K562 (cell line): ENCODE measurements at regions not wholly inside any gene's neighbourhood (a gene's known extent, or its start where the extent isn't known, plus 50 kb on each side); places are given as distances from the start of the nearest gene placed in this dataset.
A peak's percentile ranks its signal among the peaks of the same experiment; 100 is the strongest.

Experiments
- ATAC-seq: fragments of 200-7000 bp; cut with Tn5 transposase; 3 replicates; pipeline ENCODE4 v1.9.1; 2020; ENCODE audit warnings: moderate library complexity
- BruUV-seq: library from RNA; stranded (reverse); fragments of 400-500 nt; replicated peaks from 2 replicates; lab custom pipeline; 2021; lab: Mats Ljungman, UMichigan
- CTCF ChIA-PET: fragments of 300-600 bp; formaldehyde crosslinking; extraction: SDS; loops from one replicate; lab custom pipeline; 2021; ENCODE audit warnings: low intra/inter-chr PET ratio; lab: Yijun Ruan, JAX
- POLR2A ChIA-PET: fragments of 300-600, 350-650 bp; sonication (Branson Sonifier 250); formaldehyde crosslinking; extraction: SDS; loops from one replicate; lab custom pipeline; 2021; ENCODE audit warnings: antibody characterized with exemption, inconsistent platforms; lab: Yijun Ruan, JAX
- DNase-seq, 4 experiments: peaks; one replicate each; pipeline versions ENCODE4 v3.0.0 to v3.0.0-alpha.2; 2011 to 2018; ENCODE audit warnings: low spot score in 3 of 4, mixed read lengths in 3 of 4; ENCODE audit errors: extremely low read depth in 1 of 4
- FAIRE-seq: peaks from 2 replicates; lab custom pipeline; 2011; peaks lifted over from hg19 to GRCh38; lab: Jason Lieb, UNC
- H2AFZ ChIP-seq: 2 replicates; pipeline ENCODE4 v1.6.0; 2011; ENCODE audit warnings: low read depth, low read length, control low read depth, inconsistent platforms
- H3K27ac ChIP-seq: fragments of 200-600 bp; 3 replicates; pipeline ENCODE4 v1.8.0; 2011; ENCODE audit warnings: low read depth, mild to moderate bottlenecking, control low read depth, inconsistent platforms, low read length, moderate library complexity, mixed read lengths; ENCODE audit errors: extremely low read depth
- H3K27me3 ChIP-seq, 2 experiments: fragments of 300-600 bp in 1 of 2; 2 replicates in 1 of 2; 3 replicates in 1 of 2; pipeline versions ENCODE4 v1.6.0 to v1.8.0; 2011; ENCODE audit warnings: inconsistent platforms in 2 of 2, low read length in 2 of 2, mild to moderate bottlenecking in 1 of 2, mixed read lengths in 1 of 2, moderate library complexity in 1 of 2; ENCODE audit not compliant: control insufficient read depth in 2 of 2, insufficient read depth in 2 of 2
- H3K36me3 ChIP-seq: fragments of 300-600 bp; 3 replicates; pipeline ENCODE4 v1.8.0; 2011; ENCODE audit warnings: mild to moderate bottlenecking, low read length, inconsistent platforms; ENCODE audit not compliant: control insufficient read depth, insufficient read depth
- H3K4me1 ChIP-seq, 2 experiments: fragments of 200-600 bp in 1 of 2; replicated peaks in 1 of 2; 2 replicates in 1 of 2; 3 replicates in 1 of 2; pipeline versions ENCODE4 v1.5.1 to v1.8.0; 2011; ENCODE audit warnings: inconsistent platforms in 2 of 2, low read length in 2 of 2, mild to moderate bottlenecking in 1 of 2, mixed read lengths in 1 of 2, moderate library complexity in 1 of 2; ENCODE audit not compliant: control insufficient read depth in 2 of 2, insufficient read depth in 2 of 2
- H3K4me2 ChIP-seq: 2 replicates; pipeline ENCODE4 v1.6.1; 2011; ENCODE audit warnings: low read length, control low read depth, inconsistent platforms, mixed read lengths; ENCODE audit not compliant: insufficient read depth
- H3K4me3 ChIP-seq: fragments of 200-600 bp; sonication (generic), shearing (Covaris generic); 2 replicates; pipeline ENCODE4 v1.5.1; 2016; ENCODE audit warnings: control low read depth, inconsistent platforms
- H3K79me2 ChIP-seq: fragments of 200-600 bp; 3 replicates; pipeline ENCODE4 v1.8.0; 2011; ENCODE audit warnings: low read length, inconsistent platforms; ENCODE audit not compliant: control insufficient read depth, insufficient read depth
- H3K9ac ChIP-seq, 2 experiments: 2 replicates each; pipeline versions ENCODE4 v1.6.0 to v1.6.1; 2011; ENCODE audit warnings: low read depth in 2 of 2, low read length in 2 of 2, control low read depth in 1 of 2, inconsistent platforms in 1 of 2, mild to moderate bottlenecking in 1 of 2, mixed read lengths in 1 of 2; ENCODE audit not compliant: insufficient read depth in 1 of 2
- H3K9me1 ChIP-seq: one replicate; pipeline ENCODE4 v1.6.0; 2011; ENCODE audit warnings: inconsistent platforms, mild to moderate bottlenecking, low read length, moderate library complexity; ENCODE audit not compliant: control insufficient read depth, insufficient read depth
- H3K9me3 ChIP-seq: replicated peaks from 2 replicates; pipeline ENCODE4 v1.5.1; 2011; ENCODE audit warnings: low read depth, low read length, inconsistent platforms; ENCODE audit not compliant: control insufficient read depth, insufficient read depth
- H4K20me1 ChIP-seq: replicated peaks from 2 replicates; pipeline ENCODE4 v1.6.1; 2011; ENCODE audit warnings: low read length, inconsistent platforms, mixed read lengths; ENCODE audit not compliant: control insufficient read depth, insufficient read depth
- CBX5 ChIP-seq: IDR thresholded peaks from 2 replicates; pipeline ENCODE4 v1.6.1; 2014; ENCODE audit warnings: low read depth, borderline replicate concordance
- CREB1 ChIP-seq, 2 experiments: sonication (generic) in 1 of 2; formaldehyde crosslinking in 1 of 2; IDR thresholded peaks; 2 replicates each; pipeline versions ENCODE4 v1.6.1 to v1.8.0; 2012 to 2022; ENCODE audit warnings: inconsistent platforms in 1 of 2, mild to moderate bottlenecking in 1 of 2, missing genetic modification reagents in 1 of 2, moderate library complexity in 1 of 2
- CREM ChIP-seq: IDR thresholded peaks from 2 replicates; pipeline ENCODE4 v1.6.1; 2014; ENCODE audit warnings: antibody characterized with exemption, low read depth
- GABPA ChIP-seq: fragments of 200-800 bp; sonication (Bioruptor generic); conservative IDR thresholded peaks from 2 replicates; pipeline ENCODE4 v1.6.1; 2016; ENCODE audit warnings: low read depth, missing genetic modification characterization, missing compliant biosample characterization
- GTF2E2 ChIP-seq: fragments of 200-800 bp; sonication (Bioruptor generic); IDR thresholded peaks from 2 replicates; pipeline ENCODE4 v1.6.1; 2016; ENCODE audit warnings: missing genetic modification characterization, missing compliant biosample characterization
- KAT7 ChIP-seq: sonication (generic); formaldehyde crosslinking; IDR thresholded peaks from 2 replicates; pipeline ENCODE4 v1.8.0; 2022; ENCODE audit warnings: missing genetic modification reagents, mild to moderate bottlenecking, borderline replicate concordance
- MTA1 ChIP-seq: fragments of 450-650 bp; IDR thresholded peaks from 2 replicates; pipeline ENCODE4 v1.6.1; 2017; ENCODE audit warnings: borderline replicate concordance
- MTF1 ChIP-seq: fragments of 250-450 bp; sonication (Bioruptor Pico); IDR thresholded peaks from 2 replicates; pipeline ENCODE4 v1.9.0; 2021; ENCODE audit warnings: moderate library complexity, mild to moderate bottlenecking, inconsistent platforms, borderline replicate concordance
- NR2C2 ChIP-seq, 2 experiments: fragments of 200-800 bp in 1 of 2; sonication (Bioruptor generic) in 1 of 2; sonication (generic) in 1 of 2; formaldehyde crosslinking in 1 of 2; IDR thresholded peaks; 2 replicates each; pipeline versions ENCODE4 v1.6.1 to v1.8.0; 2016 to 2022; ENCODE audit warnings: mild to moderate bottlenecking in 1 of 2, missing compliant biosample characterization in 1 of 2, missing genetic modification characterization in 1 of 2, missing genetic modification reagents in 1 of 2
- POLR2H ChIP-seq: IDR thresholded peaks from 2 replicates; pipeline ENCODE4 v1.6.1; 2016; ENCODE audit warnings: missing genetic modification characterization, low read depth, mild to moderate bottlenecking, control low read depth, missing compliant biosample characterization, moderate library complexity
- PRMT5 ChIP-seq: sonication (generic); formaldehyde crosslinking; IDR thresholded peaks from 2 replicates; pipeline ENCODE4 v1.5.0; 2020; ENCODE audit warnings: missing genetic modification reagents
- ZC3H8 ChIP-seq: fragments of 450-650 bp; IDR thresholded peaks from 2 replicates; pipeline ENCODE4 v1.6.1; 2017
- WGBS: fragments of 100-300 bp; shearing (Covaris generic); methylation state at CpG from one replicate; pipeline ENCODE4 v1.1.6; 2016; ENCODE audit warnings: low coverage, mixed read lengths; ENCODE audit not compliant: insufficient coverage; ENCODE audit errors: missing lambda C conversion rate; 5-methylcytosine and 5-hydroxymethylcytosine counted together
- in situ Hi-C: fragments of 300-500 bp; cut with MboI; formaldehyde crosslinking; loops from 4 replicates; pipeline ENCODE4 v1.15.0; 2018; ENCODE audit warnings: inconsistent platforms, mixed read lengths
- intact Hi-C: fragments of 100-400 bp; cut with micrococcal nuclease; formaldehyde crosslinking; loops from 2 replicates; pipeline ENCODE4 v1.14.2; 2022
- TF ChIP-seq, protein P1 (sequence below): fragments of 450-650 bp; IDR thresholded peaks from 2 replicates; pipeline ENCODE4 v1.6.1; 2016; ENCODE audit warnings: mild to moderate bottlenecking

DNA sequence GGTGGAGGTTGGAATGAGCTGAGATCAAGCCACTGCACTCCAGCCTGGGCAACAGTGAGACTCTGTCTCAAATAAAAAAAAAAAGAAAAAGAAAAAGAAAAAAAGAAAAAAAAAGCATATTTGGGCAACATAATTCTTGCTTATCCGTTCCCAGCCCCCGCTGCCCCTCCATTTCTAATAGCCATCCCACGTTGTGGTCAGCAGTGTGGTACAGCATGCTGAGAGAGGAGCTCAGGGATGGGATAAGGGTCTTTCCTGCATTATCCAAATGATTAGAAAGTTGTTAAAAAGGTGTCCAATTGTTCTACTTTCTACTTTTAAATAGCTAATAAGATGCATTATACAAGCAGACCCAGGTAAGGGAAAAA lies 104.9 kb upstream of the ZNF92 start:
- H3K9ac ChIP-seq = peak overlapping the region in 1 of 2 experiments; percentile 72; a peak in 1 of 4 replicates
- peak overlapping the region; percentile 98; the same call in 1 of the 2 replicates for H2AFZ ChIP-seq
- H4K20me1 ChIP-seq = no peaks in the 10 kb centered on the region
- H3K4me3 ChIP-seq = 0 out of 2 replicates have a peak overlapping the region, but pooled peaks have one; percentile 60
- intact Hi-C loops = no loop called here
- H3K9me1 ChIP-seq = no peaks in the 10 kb centered on the region
- H3K9me3 ChIP-seq = 0 out of 2 replicates have a peak, but pooled peaks cover 2% of the 10 kb centered on the region
- H3K27ac ChIP-seq = no peak overlapping the region
- H3K36me3 ChIP-seq = no peaks in the 10 kb centered on the region
- POLR2A ChIA-PET = interaction anchor here (0.6 to 1.4 kb wide), 4 partner anchors 18 to 310 kb away, joined by 3 to 4 read pairs (median 3); partner anchors contain the start of gene ZNF92
- TF ChIP-seq MTF1 (CRISPR knock-in tag) (no peak), KAT7 (CRISPR knock-in tag) (no peak), CBX5 (no peak)
- no TSS peak for BruUV-seq
- peaks cover 0 to 31% of the 10 kb centered on the region in 2 experiments; a peak in 1 of 5 replicates for H3K27me3 ChIP-seq
- in situ Hi-C loops = no loop called here
- H3K79me2 ChIP-seq = peaks cover 11% of the 10 kb centered on the region; the same call in 2 of the 3 replicates
- peak overlapping the region; percentile 94 for H3K4me2 ChIP-seq
- FAIRE-seq (no peak), ATAC-seq (no peak), DNase-seq (no peak)
- CTCF ChIA-PET = no interaction called here
- H3K4me1 ChIP-seq = peaks cover 5 to 16% of the 10 kb centered on the region in 2 experiments; a peak in 4 of 5 replicates
- 7% methylated on average over 3 of the region's 3 CpGs for WGBS

DNA sequence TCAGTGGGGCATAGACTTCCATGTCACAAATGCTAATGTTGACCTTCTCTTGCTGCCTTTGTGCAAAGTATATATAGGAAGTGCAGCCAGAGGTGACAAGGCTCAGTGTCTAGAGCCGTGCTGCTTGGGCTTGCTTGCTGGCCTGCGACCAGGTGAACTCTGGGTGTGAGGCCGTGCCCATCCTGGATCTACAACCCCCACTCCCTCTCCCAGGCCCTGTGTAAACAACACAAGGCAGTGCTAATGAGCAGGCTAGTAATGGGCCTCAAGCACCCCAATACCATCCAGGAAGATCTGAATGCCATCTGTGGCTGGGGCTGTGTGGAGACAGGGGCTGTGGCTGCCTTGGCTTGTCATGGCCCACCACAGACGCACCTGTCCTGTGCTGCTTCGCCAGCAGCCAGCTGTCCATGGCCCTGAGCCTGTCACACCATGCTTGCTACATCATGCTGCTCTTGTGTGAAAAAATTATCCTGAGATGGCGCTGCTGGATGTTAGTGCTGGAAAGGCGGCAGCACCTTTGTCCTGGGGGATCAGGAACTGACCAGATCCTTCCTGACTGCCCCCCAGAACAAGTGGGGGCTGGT lies 107.6 kb upstream of the ZNF92 start:
- ChIA-PET CTCF (no interaction called here), POLR2A (no interaction called here)
- H3K27ac ChIP-seq = no peak overlapping the region
- no peak for ATAC-seq
- no peaks in the 10 kb centered on the region for H4K20me1 ChIP-seq
- no peak overlapping the region for H3K4me3 ChIP-seq
- H2AFZ ChIP-seq = no peak overlapping the region
- H3K79me2 ChIP-seq = no peaks in the 10 kb centered on the region
- H3K9ac ChIP-seq = peak overlapping the region in 1 of 2 experiments; percentile 40; a peak in 1 of 4 replicates
- no peaks in the 10 kb centered on the region for H3K9me3 ChIP-seq
- no peak for DNase-seq
- FAIRE-seq = no peak
- H3K4me1 ChIP-seq = peaks cover 3 to 16% of the 10 kb centered on the region in 2 experiments; a peak in 4 of 5 replicates
- H3K9me1 ChIP-seq = no peaks in the 10 kb centered on the region
- intact Hi-C loops = no loop called here
- BruUV-seq = no TSS peak
- 15% methylated on average over 7 of the region's 7 CpGs for WGBS
- TF ChIP-seq MTA1 (no peak), MTF1 (CRISPR knock-in tag) (no peak), POLR2H (tag) (no peak), NR2C2 (CRISPR knock-in tag; IDR thresholded peaks at IDR 0.05) (no peak), NR2C2 (tag; IDR thresholded peaks at IDR 0.05) (no peak), CREM (no peak), ZC3H8 (no peak), GABPA (tag) (no peak), PRMT5 (no peak), CREB1 (IDR thresholded peaks at IDR 0.05) (no peak), CREB1 (CRISPR knock-in tag; IDR thresholded peaks at IDR 0.05) (no peak), GTF2E2 (tag) (no peak)
- TF ChIP-seq, protein P1, sequence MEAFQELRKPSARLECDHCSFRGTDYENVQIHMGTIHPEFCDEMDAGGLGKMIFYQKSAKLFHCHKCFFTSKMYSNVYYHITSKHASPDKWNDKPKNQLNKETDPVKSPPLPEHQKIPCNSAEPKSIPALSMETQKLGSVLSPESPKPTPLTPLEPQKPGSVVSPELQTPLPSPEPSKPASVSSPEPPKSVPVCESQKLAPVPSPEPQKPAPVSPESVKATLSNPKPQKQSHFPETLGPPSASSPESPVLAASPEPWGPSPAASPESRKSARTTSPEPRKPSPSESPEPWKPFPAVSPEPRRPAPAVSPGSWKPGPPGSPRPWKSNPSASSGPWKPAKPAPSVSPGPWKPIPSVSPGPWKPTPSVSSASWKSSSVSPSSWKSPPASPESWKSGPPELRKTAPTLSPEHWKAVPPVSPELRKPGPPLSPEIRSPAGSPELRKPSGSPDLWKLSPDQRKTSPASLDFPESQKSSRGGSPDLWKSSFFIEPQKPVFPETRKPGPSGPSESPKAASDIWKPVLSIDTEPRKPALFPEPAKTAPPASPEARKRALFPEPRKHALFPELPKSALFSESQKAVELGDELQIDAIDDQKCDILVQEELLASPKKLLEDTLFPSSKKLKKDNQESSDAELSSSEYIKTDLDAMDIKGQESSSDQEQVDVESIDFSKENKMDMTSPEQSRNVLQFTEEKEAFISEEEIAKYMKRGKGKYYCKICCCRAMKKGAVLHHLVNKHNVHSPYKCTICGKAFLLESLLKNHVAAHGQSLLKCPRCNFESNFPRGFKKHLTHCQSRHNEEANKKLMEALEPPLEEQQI = no peak
- peaks cover 0 to 42% of the 10 kb centered on the region in 2 experiments; a peak in 1 of 5 replicates for H3K27me3 ChIP-seq
- in situ Hi-C loops = no loop called here
- H3K4me2 ChIP-seq = no peak overlapping the region
- H3K36me3 ChIP-seq = no peaks in the 10 kb centered on the region
